Stimulated activated CD8-positive, alpha-beta memory T cell treated with anti-CD3 and anti-CD28 coated beads, Interleukin-7, amount 100 ng/mL, for 1 hour (primary cell): ENCODE measurements at regions not wholly inside any gene's neighbourhood (a gene's known extent, or its start where the extent isn't known, plus 50 kb on each side); places are given as distances from the start of the nearest gene placed in this dataset.

Source experiments
- DNase-seq, 2 donors: peaks; one replicate each; pipeline ENCODE4 v3.0.0-alpha.2; 2020; ENCODE audit warnings: low read depth in 2 of 2

GRCh38 chr6:21648475-21649050 lies 55.0 kb downstream of the SOX4 start:
- DNase-seq, result no peak

GRCh38 chr6:21653323-21653722 lies 59.8 kb downstream of the SOX4 start:
- no peak for DNase-seq

- no peak for DNase-seq
These were observed 60.4 kb downstream of the SOX4 start for GRCh38 chr6:21653905-21654304.

- no peak for DNase-seq
These were observed 60.8 kb downstream of the SOX4 start for GRCh38 chr6:21654361-21654760.

- DNase-seq, result no peak
These were observed 70.4 kb downstream of the SOX4 start for GRCh38 chr6:21663966-21664313.

GRCh38 chr6:21664314-21665109 lies 71.0 kb downstream of the SOX4 start:
- no peak for DNase-seq

GRCh38 chr6:21665110-21665391 lies 71.5 kb downstream of the SOX4 start:
- no peak for DNase-seq

GRCh38 chr6:21665392-21666200 lies 72.0 kb downstream of the SOX4 start:
- no peak for DNase-seq

- DNase-seq, result no peak
These were observed 72.7 kb downstream of the SOX4 start for GRCh38 chr6:21666201-21666691.

- DNase-seq, result no peak
These were observed 73.5 kb downstream of the SOX4 start for GRCh38 chr6:21666853-21667681.

- DNase-seq, result no peak
These were observed 75.2 kb downstream of the SOX4 start for GRCh38 chr6:21668795-21669194.

GRCh38 chr6:21676769-21677168 lies 83.2 kb downstream of the SOX4 start:
- DNase-seq, result no peak

GRCh38 chr6:21678990-21679389 lies 85.4 kb downstream of the SOX4 start:
- DNase-seq, result no peak

- DNase-seq, result no peak
These were observed 86.3 kb downstream of the SOX4 start for GRCh38 chr6:21679761-21680265.

GRCh38 chr6:21680611-21681010 lies 87.1 kb downstream of the SOX4 start:
- DNase-seq, result no peak

GRCh38 chr6:21690489-21690888 lies 96.9 kb downstream of the SOX4 start:
- no peak for DNase-seq

GRCh38 chr6:21691685-21692346 lies 98.3 kb downstream of the SOX4 start:
- DNase-seq, result no peak

- no peak for DNase-seq
These were observed 99.2 kb downstream of the SOX4 start for GRCh38 chr6:21692721-21693120.

- no peak for DNase-seq
These were observed 100.6 kb downstream of the SOX4 start for GRCh38 chr6:21694168-21694567.

GRCh38 chr6:21707524-21708319 lies 114.2 kb downstream of the SOX4 start:
- no peak for DNase-seq

- no peak for DNase-seq
These were observed 114.7 kb downstream of the SOX4 start for GRCh38 chr6:21708320-21708580.
